ENCODE measurements at regions not wholly inside any gene's neighbourhood (a gene's known extent, or its start where the extent isn't known, plus 50 kb on each side); places are given as distances from the start of the nearest gene placed in this dataset.

- POLR2A ChIA-PET (ENCODE audit: partially characterized antibody), result no interaction called here
- 100% methylated on average over 5 of the region's 5 CpGs; no CpG with 5 or more reads in 1 of the 2 experiments for WGBS, 2 experiments (ENCODE audit: extremely low coverage in 1 of 2, insufficient coverage in 1 of 2, insufficient read length in 1 of 2, insufficient replicate concordance in 2 of 2, low coverage in 1 of 2, low lambda C conversion rate in 2 of 2, missing lambda C conversion rate in 1 of 2)
- H3K4me3 ChIP-seq (ENCODE audit: extremely low read depth in 1 of 4, insufficient read depth in 2 of 4, low read depth in 3 of 4, low read length in 4 of 4), result no peak overlapping the region
- H4K20me1 ChIP-seq (replicated peaks in 1 of 2; ENCODE audit: control insufficient read depth in 1 of 2, insufficient read depth in 2 of 2, low read length in 2 of 2), result no peaks in the 10 kb centered on the region
- FAIRE-seq (no peak), DNase-seq (ENCODE audit: low read depth in 1 of 2, low spot score in 2 of 2) (no peak)
- no peaks in the 10 kb centered on the region for H3K23me2 ChIP-seq (ENCODE audit: low read depth, low read length)
- no peaks in the 10 kb centered on the region; a peak in 1 of 4 replicates for H3K9me3 ChIP-seq (ENCODE audit: insufficient read depth in 2 of 2, low read depth in 1 of 2, low read length in 1 of 2)
- no peak overlapping the region for H2BK5ac ChIP-seq (ENCODE audit: low read depth, low read length)
- no peak overlapping the region for H3K4ac ChIP-seq (replicated peaks; ENCODE audit: insufficient read length, low read depth, low read length)
- no peak overlapping the region for H3K4me2 ChIP-seq (ENCODE audit: insufficient read depth in 1 of 2, low read depth in 2 of 2, low read length in 2 of 2)
- no peak overlapping the region for H3K23ac ChIP-seq (ENCODE audit: insufficient read length)
- H3K14ac ChIP-seq (ENCODE audit: insufficient read length), result no peak overlapping the region
- no peak overlapping the region for H3K9ac ChIP-seq (replicated peaks in 1 of 4; ENCODE audit: extremely low read depth in 1 of 4, low read depth in 3 of 4, low read length in 3 of 4)
- no peak overlapping the region for H3K56ac ChIP-seq (replicated peaks; ENCODE audit: insufficient read length, low read depth, low read length)
- TF ChIP-seq MAFK (IDR thresholded peaks at IDR 0.05; ENCODE audit: low read depth, low read length), result no peak
- TF ChIP-seq PHF8 (conservative IDR thresholded peaks at IDR 0.05; ENCODE audit: low read depth, low read length), result no peak
- TF ChIP-seq SUZ12 (IDR thresholded peaks at IDR 0.05; ENCODE audit: low read length), result no peak
- TF ChIP-seq KDM5A (IDR thresholded peaks at IDR 0.05; ENCODE audit: low read length), result no peak
- no peak for TF ChIP-seq SAP30 (IDR thresholded peaks at IDR 0.05; ENCODE audit: insufficient read depth, insufficient replicate concordance, low read length)
- no peak for TF ChIP-seq BACH1 (IDR thresholded peaks at IDR 0.05; ENCODE audit: low read length)
- TF ChIP-seq MAX (IDR thresholded peaks at IDR 0.05), result no peak
- no peak overlapping the region for H2BK15ac ChIP-seq (ENCODE audit: low read length)
- H4K8ac ChIP-seq (ENCODE audit: extremely low read depth, insufficient read depth, low read length), result no peak overlapping the region
- H2BK20ac ChIP-seq (ENCODE audit: low read length), result no peak overlapping the region
- H3K79me2 ChIP-seq (ENCODE audit: control insufficient read depth in 1 of 2, insufficient read depth in 2 of 2, low read length in 2 of 2), result no peaks in the 10 kb centered on the region
- no peaks in the 10 kb centered on the region for H3K4me1 ChIP-seq (replicated peaks in 1 of 4; ENCODE audit: control insufficient read depth in 3 of 4, insufficient read depth in 4 of 4, low read length in 3 of 4)
- no peaks in the 10 kb centered on the region for H3K36me3 ChIP-seq (ENCODE audit: control insufficient read depth in 2 of 4, insufficient read depth in 4 of 4, low read length in 3 of 4)
- H2AK5ac ChIP-seq (ENCODE audit: low read depth, low read length), result no peak overlapping the region
- no peaks in the 10 kb centered on the region for H3K79me1 ChIP-seq (ENCODE audit: low read depth, low read length)
- H2AFZ ChIP-seq (ENCODE audit: low read length), result no peak overlapping the region
- no peak overlapping the region for H3K27ac ChIP-seq (ENCODE audit: low read depth, low read length)
- H3K18ac ChIP-seq (ENCODE audit: extremely low read depth, low read length), result no peak overlapping the region
- no peak overlapping the region for H2BK120ac ChIP-seq (replicated peaks; ENCODE audit: low read depth, low read length)
- no peak overlapping the region for H4K5ac ChIP-seq (ENCODE audit: insufficient read length, low read depth, low read length)
- no peak overlapping the region for H2BK12ac ChIP-seq (ENCODE audit: low read depth, low read length)
- CTCF ChIA-PET (ENCODE audit: partially characterized antibody), result no interaction called here
- no peaks in the 10 kb centered on the region for H3K27me3 ChIP-seq (replicated peaks in 1 of 4; ENCODE audit: control insufficient read depth in 3 of 4, extremely low read depth in 1 of 4, insufficient read depth in 3 of 4, low read length in 3 of 4)
- no peak overlapping the region for H4K91ac ChIP-seq (replicated peaks; ENCODE audit: insufficient read length, low read length)
Measured at GRCh38 chrX:17237146-17237545, 137.9 kb upstream of the NHS start.

All from H1 (cell line).